GF-D8 (cell line): ENCODE measurements at regions not wholly inside any gene's neighbourhood (a gene's known extent, or its start where the extent isn't known, plus 50 kb on each side); places are given as distances from the start of the nearest gene placed in this dataset.

ENCODE experiments used
- DNase-seq: peaks from one replicate; lab custom pipeline; 2025; lab: John Stamatoyannopoulos, UW

- no peak for DNase-seq
These were observed 518.3 kb downstream of the DHX35 start for GRCh38 chr20:39480276-39481043.

- DNase-seq = no peak
These were observed 517.2 kb downstream of the DHX35 start for GRCh38 chr20:39479196-39479810.

- no peak for DNase-seq
These were observed 512.7 kb downstream of the DHX35 start for GRCh38 chr20:39474879-39475278.

- DNase-seq = no peak
These were observed 511.4 kb downstream of the DHX35 start for GRCh38 chr20:39473536-39473935.

GRCh38 chr20:39468703-39469102 is 506.6 kb downstream of the DHX35 start:
- no peak for DNase-seq

- DNase-seq = no peak
These were observed 502.1 kb downstream of the DHX35 start for GRCh38 chr20:39464238-39464637.

GRCh38 chr20:39462416-39462945 is 500.3 kb downstream of the DHX35 start:
- DNase-seq = no peak

GRCh38 chr20:39458452-39458851 is 496.3 kb downstream of the DHX35 start:
- no peak for DNase-seq

- no peak for DNase-seq
These were observed 491.7 kb downstream of the DHX35 start for GRCh38 chr20:39453890-39454289.

GRCh38 chr20:39452583-39453340 is 490.6 kb downstream of the DHX35 start:
- no peak for DNase-seq

- no peak for DNase-seq
These were observed 489.2 kb downstream of the DHX35 start for GRCh38 chr20:39451386-39451785.

- no peak for DNase-seq
These were observed 484.3 kb downstream of the DHX35 start for GRCh38 chr20:39446397-39446796.

- no peak for DNase-seq
These were observed 483.0 kb downstream of the DHX35 start for GRCh38 chr20:39445095-39445494.

GRCh38 chr20:39433466-39433865 is 471.3 kb downstream of the DHX35 start:
- DNase-seq = no peak

- no peak for DNase-seq
These were observed 469.1 kb downstream of the DHX35 start for GRCh38 chr20:39431091-39431880.

- DNase-seq = no peak
These were observed 467.6 kb downstream of the DHX35 start for GRCh38 chr20:39429726-39430125.

GRCh38 chr20:39424962-39425678 is 463.0 kb downstream of the DHX35 start:
- DNase-seq = no peak

- no peak for DNase-seq
These were observed 459.5 kb downstream of the DHX35 start for GRCh38 chr20:39421571-39422105.

- no peak for DNase-seq
These were observed 449.9 kb downstream of the DHX35 start for GRCh38 chr20:39412091-39412490.

GRCh38 chr20:39399463-39399862 is 437.3 kb downstream of the DHX35 start:
- DNase-seq = no peak

GRCh38 chr20:39398656-39399055 is 436.5 kb downstream of the DHX35 start:
- DNase-seq = no peak
